ENCODE measurements at regions not wholly inside any gene's neighbourhood (a gene's known extent, or its start where the extent isn't known, plus 50 kb on each side); places are given as distances from the start of the nearest gene placed in this dataset.

- no peak for DNase-seq (ENCODE audit: low spot score)
Observed at GRCh38 chr2:41694536-41695049, 353.2 kb upstream of the PKDCC start.

DNA sequence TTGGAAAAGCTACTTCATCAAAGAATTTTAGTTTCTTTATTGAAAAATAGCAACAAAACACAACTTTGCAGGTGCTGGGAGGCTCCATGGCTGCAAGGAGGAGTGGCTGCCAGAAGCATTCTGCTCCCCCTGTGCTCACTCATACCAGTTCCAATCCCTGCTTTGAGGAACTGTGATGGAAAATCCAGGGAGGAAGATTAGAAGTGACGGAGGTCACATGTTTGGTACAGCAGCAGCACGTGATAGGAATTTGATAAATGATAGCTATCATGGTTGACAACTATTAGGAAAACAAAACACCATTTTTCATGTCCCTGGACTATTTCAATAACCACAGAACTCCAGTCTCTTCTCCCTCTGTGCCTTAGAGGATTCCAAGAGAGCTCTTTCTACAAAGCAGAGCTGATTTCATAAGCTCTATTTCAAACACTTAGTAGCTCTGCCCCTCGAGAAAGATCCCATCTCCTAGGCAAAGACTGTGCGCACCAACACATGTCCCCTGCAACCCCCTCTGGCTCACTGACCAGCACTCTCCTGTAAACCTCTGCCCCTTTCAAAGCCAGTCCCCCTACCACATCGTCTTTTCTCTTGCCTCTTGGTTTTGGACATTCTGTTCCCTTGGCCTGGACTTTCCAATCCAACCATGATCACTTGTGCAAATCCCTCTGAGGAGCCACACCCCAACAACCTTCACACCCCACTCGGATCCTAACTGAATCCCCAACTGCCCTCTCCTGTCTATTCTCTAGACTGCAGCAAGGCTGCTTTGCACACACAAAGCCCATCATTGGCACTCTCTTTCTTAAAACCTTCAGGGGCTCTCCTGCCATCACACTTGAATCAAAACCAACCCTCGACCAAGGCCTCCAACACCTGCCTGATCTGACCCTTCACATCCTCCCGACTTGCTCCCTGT lies 352.4 kb upstream of the PKDCC start:
- no peak for DNase-seq (ENCODE audit: low spot score)

DNA sequence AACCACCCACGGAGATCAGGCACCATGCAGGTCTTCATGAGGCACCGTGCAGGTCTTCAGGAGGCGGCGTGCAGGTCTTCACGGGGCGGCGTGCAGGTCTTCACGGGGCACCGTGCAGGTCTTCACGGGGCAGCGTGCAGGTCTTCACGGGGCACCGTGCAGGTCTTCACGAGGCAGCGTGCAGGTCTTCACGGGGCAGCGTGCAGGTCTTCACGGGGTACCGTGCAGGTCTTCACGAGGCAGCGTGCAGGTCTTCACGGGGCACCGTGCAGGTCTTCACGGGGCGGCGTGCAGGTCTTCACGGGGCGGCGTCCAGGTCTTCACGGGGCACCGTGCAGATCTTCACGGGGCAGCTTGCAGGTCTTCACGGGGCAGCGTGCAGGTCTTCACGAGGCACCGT lies 350.4 kb upstream of the PKDCC start:
- DNase-seq (ENCODE audit: low spot score) = no peak

GRCh38 chr2:41698678-41699422 lies 349.0 kb upstream of the PKDCC start:
- no peak for DNase-seq (ENCODE audit: low spot score)

DNA sequence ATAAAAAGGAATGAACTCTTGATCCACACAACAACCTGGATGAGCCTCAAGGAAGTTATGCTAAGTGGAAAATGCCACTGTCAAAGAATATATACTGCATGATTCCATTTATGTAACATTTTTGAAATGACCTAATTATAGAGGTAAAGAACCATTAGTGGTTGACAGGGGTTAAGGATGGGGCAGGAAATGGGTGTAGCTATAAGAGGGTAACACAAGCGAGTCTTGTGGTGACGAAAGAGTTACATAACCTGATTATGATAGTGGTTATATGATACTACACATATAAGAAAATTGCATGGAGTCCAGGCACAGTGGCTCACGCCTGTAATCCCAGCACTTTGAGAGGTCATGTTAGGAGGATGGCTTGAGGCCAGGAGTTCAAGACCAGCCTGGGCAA lies 346.6 kb upstream of the PKDCC start:
- no peak for DNase-seq (ENCODE audit: low spot score)

DNA sequence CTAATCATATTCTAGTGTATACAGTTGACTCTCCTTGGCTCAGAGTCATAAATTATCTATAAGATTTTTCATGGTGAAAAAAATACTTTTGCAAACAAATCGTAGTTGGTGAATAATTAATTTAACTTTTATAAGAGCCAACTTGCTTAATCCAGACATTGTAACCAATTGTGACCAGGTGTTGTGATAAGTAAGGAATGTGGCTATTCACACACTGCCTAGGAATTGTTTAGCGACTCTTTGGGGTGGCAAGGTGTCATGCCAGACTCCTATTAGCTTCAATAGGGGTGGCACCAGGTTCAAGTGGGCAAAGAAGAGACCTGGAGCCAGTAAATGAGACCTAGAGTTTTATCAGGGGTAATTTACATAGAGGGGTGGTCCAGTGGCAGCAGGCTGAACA lies 344.7 kb upstream of the PKDCC start:
- DNase-seq (ENCODE audit: low spot score) = no peak

DNA sequence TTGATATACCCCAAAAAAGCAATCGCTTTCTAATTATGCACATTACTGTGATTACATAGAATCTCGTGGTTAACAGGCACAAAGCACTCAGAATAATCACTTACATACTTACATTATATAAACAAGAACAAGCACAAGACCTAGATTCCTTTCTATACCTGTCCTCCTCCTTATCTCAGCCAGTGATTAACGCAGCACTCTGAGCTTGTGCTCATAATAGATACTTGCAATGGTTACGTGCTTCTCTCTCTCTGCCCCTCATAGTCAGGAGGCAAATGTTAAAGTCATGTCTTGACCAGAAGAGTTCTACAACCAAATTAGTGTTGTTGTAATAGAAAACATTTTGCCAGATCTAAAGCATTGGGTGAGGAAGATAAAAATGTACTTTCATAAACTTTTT lies 342.2 kb upstream of the PKDCC start:
- no peak for DNase-seq (ENCODE audit: low spot score)

DNA sequence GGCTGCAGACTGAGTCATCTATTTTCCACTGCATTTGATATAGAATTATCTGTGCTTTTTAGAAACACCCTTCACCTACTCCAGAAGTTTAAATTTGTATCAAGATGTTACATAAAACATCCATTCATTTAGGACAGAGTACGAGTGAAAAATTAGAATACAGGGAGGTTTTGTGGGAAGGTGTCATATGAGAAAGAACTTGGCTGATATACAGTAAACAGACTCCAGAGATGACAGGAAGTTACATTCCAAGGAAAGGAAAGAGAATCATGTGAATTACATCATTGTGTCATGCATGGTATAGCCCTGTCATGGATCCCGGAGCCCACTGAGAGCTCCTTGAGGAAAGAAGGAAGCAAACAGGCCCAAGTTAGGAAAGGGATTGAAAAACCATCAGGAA lies 341.5 kb upstream of the PKDCC start:
- peak; percentile 49 for DNase-seq (ENCODE audit: low spot score)

GRCh38 chr2:41707790-41708451 lies 339.9 kb upstream of the PKDCC start:
- DNase-seq (ENCODE audit: low spot score) = no peak

DNA sequence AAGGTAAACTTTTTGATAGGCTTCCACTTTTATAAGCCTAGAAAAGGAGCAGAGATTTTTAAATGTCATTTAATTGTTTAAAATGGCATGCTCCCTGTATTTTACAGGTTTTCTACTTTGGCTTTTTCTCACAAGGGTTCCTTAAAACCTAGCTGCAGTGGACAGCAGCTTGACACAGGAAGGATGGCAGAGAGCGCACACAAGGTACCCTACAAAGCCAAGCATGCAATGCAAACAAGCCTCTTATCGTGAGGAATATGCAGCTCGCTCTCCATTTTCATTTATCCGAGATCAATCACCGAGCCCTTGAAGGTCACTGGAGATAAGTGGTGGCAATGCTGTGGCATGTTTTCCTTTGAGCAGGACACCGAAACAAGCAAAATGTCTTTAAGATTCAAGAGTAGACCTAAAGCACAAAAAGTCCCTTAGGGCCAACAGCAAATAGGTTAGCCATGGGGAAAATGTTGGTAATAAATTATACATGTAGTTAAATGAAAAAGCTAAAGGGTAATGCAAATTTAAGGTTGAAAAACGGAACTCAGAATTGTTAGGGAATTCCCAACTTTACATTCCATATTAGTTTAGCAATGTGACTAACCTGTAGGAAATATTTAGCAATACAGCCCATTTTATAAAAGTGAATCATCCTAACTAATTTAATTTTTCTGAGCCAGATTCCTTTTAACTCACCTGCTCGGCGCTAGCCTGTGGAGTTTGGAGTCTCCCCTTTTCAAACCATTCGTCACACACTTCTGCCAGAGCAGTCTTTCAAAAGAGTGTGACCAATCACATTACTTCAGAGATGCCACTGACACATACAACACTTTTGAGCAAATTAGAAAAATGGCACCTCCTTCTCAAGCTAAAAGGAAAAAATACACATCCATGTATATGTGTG lies 337.9 kb upstream of the PKDCC start:
- DNase-seq (ENCODE audit: low spot score) = no peak

- no peak for DNase-seq (ENCODE audit: low spot score)
Observed at GRCh38 chr2:41710944-41711343, 336.9 kb upstream of the PKDCC start.

GRCh38 chr2:41711736-41712135 lies 336.1 kb upstream of the PKDCC start:
- no peak for DNase-seq (ENCODE audit: low spot score)

DNA sequence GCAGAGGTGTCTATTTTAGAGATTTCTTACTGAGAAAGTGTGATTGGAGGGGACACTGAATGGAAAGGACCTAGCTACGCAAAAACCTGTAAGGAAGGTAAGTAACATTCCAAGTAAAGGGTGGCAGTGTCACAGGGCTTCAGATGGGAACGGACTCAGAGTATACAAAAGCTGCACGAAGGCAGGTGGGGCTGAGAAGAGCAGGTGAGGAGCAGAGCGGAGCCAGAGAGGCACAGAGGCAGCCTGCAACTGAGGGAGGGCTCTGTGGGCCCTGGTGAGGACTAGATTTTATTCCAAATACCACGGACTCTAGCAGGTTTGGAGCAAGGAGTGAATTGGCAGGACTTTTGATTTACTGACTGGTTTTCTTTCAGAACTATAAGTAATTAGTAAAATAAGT lies 331.3 kb upstream of the PKDCC start:
- no peak for DNase-seq (ENCODE audit: low spot score)

DNA sequence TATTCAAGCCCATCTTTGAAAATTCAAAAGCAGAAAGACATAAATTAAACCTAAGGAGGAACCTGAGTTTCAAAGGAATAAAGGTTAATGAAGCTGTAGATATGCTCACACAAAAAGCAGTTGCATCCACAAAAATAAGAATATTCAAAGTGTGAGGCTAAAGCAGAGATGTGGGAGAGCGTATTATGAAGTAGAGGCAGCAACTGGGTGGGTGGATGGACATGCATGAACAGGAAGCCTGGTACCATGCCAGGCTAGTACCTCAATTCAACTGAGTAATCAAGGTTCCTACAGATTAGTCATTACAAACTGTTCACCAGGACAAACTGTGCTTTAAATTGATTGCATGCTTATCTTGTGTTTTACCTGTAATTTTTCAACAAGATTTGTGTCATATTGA lies 330.0 kb upstream of the PKDCC start:
- DNase-seq (ENCODE audit: low spot score) = no peak

DNA sequence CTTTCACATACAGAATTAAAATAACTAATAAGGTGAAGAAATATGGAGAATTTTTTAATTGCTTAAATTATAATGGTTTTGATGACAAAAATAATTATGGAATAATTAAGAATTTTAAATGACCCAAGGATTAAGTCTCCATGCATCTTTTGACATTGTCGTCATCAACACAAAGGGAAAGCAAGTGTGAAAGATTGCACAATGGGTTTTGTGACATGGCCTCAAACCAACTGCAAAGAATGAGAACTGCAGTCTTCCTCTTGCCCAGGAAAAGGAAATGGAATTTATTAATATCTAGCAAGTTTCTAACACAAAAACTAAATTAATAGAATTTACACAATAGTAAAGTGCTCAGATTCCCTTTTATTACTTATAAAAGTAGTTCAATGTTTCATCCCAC lies 329.1 kb upstream of the PKDCC start:
- no peak for DNase-seq (ENCODE audit: low spot score)

GRCh38 chr2:41719756-41720155 lies 328.1 kb upstream of the PKDCC start:
- no peak for DNase-seq (ENCODE audit: low spot score)

- DNase-seq (ENCODE audit: low spot score) = no peak
Observed at GRCh38 chr2:41720331-41721251, 327.2 kb upstream of the PKDCC start.

DNA sequence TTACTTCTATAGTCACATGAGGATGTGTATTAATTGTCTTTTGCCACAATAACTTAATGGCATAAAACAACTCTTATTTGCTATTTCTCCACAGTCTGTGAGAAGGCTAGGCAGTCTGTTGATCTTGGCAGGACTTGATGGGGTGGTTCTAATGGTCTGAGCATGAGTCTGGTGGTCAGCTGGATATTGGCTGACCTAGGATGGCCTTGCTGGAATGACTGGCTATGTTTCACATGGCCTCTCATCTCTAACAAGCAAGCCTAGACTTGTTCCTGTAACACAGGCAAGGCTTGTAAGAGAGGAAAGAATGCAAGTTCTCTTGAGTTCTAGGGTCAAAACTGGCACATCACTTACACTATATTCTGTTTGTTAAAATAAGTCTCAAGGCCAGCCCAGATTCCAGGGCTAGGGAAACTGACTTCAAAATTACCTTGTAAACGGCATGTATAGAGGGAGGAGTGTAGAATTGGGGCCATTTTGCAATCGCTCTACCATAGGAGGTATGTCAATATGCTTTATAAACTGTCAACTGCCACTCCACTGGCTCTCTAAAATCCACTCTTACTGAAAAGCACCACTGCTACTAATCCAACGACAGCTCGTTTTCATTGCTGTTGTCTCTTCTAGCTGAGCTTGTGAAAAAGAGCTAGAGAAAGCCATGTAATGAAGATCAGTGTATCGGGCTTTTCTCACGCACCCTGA lies 325.0 kb upstream of the PKDCC start:
- DNase-seq (ENCODE audit: low spot score) = no peak

GRCh38 chr2:41723526-41723925 lies 324.3 kb upstream of the PKDCC start:
- DNase-seq (ENCODE audit: low spot score) = no peak

DNA sequence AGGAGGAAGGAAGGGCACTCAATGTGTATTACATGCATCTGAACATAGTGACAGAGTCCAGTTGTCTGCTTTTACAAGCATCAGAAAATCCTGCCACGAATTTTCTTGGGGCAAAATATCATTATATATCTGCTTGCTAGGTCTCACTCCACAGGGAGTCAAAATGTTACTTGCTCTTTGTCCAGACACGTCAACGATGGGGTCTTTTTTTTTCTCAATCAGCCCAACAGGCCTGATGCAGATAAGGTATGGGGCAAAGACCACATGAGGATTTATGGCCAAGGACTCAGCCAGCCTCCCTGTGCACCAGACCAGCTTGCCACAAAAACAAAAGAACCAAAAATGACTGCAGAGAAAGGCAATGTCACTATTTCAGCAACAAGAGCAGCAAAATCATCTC lies 323.4 kb upstream of the PKDCC start:
- DNase-seq (ENCODE audit: low spot score) = no peak
